Ishikawa (cell line): ENCODE measurements at regions not wholly inside any gene's neighbourhood (a gene's known extent, or its start where the extent isn't known, plus 50 kb on each side); places are given as distances from the start of the nearest gene placed in this dataset.

Experiments
- CEBPB ChIP-seq: IDR thresholded peaks from 2 replicates; pipeline ENCODE4 v1.6.1; 2012
- CREB1 ChIP-seq: IDR thresholded peaks from 2 replicates; pipeline ENCODE4 v1.6.1; 2012; ENCODE audit warnings: low read depth
- EGR1 ChIP-seq: IDR thresholded peaks from 2 replicates; pipeline ENCODE4 v1.6.1; 2012
- EP300 ChIP-seq: IDR thresholded peaks from 2 replicates; pipeline ENCODE4 v1.6.1; 2012; ENCODE audit warnings: borderline replicate concordance
- FOXM1 ChIP-seq: IDR thresholded peaks from 2 replicates; pipeline ENCODE4 v1.6.1; 2012; ENCODE audit warnings: low read depth, borderline replicate concordance
- NFIC ChIP-seq: IDR thresholded peaks from 2 replicates; pipeline ENCODE4 v1.6.1; 2012
- RAD21 ChIP-seq: IDR thresholded peaks from 2 replicates; pipeline ENCODE4 v1.6.1; 2012; ENCODE audit warnings: low read depth
- TAF1 ChIP-seq: IDR thresholded peaks from 2 replicates; pipeline ENCODE4 v1.6.1; 2012; ENCODE audit warnings: low read depth, mild to moderate bottlenecking
- TCF12 ChIP-seq: IDR thresholded peaks from 2 replicates; pipeline ENCODE4 v1.6.1; 2012; ENCODE audit warnings: low read depth
- TEAD4 ChIP-seq: IDR thresholded peaks from 2 replicates; pipeline ENCODE4 v1.6.1; 2012
- YY1 ChIP-seq: IDR thresholded peaks from 2 replicates; pipeline ENCODE4 v1.6.1; 2012; ENCODE audit warnings: low read depth
- ZBTB7A ChIP-seq: IDR thresholded peaks from 2 replicates; pipeline ENCODE4 v1.6.1; 2012; ENCODE audit warnings: low read depth
- TF ChIP-seq, protein P1 (sequence below): IDR thresholded peaks from 2 replicates; pipeline ENCODE4 v1.6.1; 2012
- TF ChIP-seq, protein P2 (sequence below): IDR thresholded peaks from 2 replicates; pipeline ENCODE4 v1.6.1; 2012
- TF ChIP-seq, protein P3 (sequence below): IDR thresholded peaks from 2 replicates; pipeline ENCODE4 v1.6.1; 2012; ENCODE audit warnings: low read depth, mild to moderate bottlenecking

DNA sequence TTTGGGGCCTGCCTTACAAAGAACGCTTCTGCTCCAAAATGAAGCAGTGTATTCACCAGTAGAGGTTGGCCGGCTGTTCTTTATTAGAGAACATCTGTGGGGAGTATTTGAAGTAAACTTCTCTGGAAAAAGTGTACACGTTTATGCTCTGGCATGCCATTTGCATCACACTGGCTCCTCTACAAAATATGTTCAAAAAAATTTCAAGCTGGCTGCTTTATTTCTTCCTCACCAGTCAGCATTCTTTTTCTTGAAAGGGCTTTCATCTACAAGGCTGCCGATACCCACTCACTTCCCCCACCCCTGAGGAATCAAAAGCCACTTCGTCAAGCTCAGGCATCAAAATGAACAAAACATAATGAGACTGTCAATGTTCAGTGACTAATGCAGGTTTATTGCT is 294.1 kb downstream of the TFAP2B start:
- TF ChIP-seq EGR1 (no peak), NFIC (no peak), TAF1 (no peak), ZBTB7A (no peak), CREB1 (no peak), TCF12 (no peak)
- TF ChIP-seq, protein P1, sequence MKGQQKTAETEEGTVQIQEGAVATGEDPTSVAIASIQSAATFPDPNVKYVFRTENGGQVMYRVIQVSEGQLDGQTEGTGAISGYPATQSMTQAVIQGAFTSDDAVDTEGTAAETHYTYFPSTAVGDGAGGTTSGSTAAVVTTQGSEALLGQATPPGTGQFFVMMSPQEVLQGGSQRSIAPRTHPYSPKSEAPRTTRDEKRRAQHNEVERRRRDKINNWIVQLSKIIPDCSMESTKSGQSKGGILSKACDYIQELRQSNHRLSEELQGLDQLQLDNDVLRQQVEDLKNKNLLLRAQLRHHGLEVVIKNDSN, result no peak

DNA sequence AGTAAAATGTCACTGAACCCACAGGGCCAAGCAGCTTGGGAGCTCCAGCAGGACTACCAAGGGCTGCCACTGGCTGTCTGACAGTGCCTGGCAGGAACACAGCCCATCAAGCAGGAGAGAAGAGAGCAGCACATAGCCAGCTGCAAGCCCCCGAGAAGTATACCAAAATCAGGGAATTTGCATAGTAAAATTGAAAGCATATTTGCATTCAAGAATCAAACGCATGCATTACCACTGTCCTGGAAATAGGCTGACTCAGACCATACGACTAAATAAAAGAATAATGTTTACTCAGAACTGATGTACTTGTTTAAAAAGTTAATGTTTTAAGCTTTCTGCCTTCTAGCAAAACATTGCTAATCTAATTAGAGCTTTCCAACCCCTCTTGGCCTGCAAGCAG is 298.1 kb downstream of the TFAP2B start:
- TF ChIP-seq RAD21 (no peak), TEAD4 (no peak), TAF1 (no peak), YY1 (no peak), EGR1 (no peak), FOXM1 (no peak), EP300 (no peak), NFIC (no peak), ZBTB7A (no peak), CEBPB (no peak)
- TF ChIP-seq, protein P1, result no peak
- TF ChIP-seq, protein P2, sequence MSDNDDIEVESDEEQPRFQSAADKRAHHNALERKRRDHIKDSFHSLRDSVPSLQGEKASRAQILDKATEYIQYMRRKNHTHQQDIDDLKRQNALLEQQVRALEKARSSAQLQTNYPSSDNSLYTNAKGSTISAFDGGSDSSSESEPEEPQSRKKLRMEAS, result no peak

DNA sequence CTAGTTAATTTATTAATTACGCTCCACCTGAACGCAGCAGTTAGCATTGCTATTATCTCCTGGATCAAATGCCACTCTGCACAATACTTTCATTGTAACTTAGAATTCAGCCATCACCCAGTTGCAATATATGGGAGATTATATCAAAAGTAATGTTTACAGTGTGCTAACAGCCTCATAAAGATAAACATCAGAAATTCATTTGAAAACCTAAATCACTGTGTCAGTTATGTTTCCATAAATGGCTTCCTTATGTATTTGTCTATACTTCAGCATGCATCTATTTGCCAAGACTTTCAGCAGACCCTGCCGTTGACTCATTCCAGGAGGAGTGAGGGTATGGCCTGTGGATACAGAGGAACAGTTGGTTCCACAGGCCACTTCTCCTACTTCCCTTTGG is 300.1 kb downstream of the TFAP2B start:
- TF ChIP-seq FOXM1 (no peak), RAD21 (no peak), CEBPB (no peak)

DNA sequence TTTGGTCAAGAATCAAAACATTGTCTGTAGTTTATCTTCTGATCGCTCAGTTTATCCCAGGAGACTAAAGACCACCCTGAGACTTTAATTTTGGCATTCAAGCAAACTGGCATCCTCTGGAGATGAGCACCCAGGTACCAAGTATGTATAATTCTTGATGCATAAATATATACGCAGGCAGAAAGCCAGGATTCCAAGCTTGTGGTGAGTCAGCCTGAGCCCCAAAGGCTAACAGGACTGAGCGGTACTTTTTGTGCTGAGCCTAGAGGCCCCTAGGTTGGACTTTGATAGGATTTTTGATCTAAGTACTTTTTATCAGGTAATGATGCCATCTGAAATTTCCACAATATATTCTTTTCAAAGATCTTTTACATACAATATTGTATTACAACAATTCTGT is 301.3 kb downstream of the TFAP2B start:
- TF ChIP-seq YY1 (no peak), ZBTB7A (no peak), TCF12 (no peak), NFIC (no peak), FOXM1 (no peak), RAD21 (no peak), TEAD4 (no peak), EP300 (no peak), CREB1 (no peak), EGR1 (no peak), TAF1 (no peak), CEBPB (no peak)
- TF ChIP-seq, protein P2, result no peak
- TF ChIP-seq, protein P1, result no peak
- TF ChIP-seq, protein P3, sequence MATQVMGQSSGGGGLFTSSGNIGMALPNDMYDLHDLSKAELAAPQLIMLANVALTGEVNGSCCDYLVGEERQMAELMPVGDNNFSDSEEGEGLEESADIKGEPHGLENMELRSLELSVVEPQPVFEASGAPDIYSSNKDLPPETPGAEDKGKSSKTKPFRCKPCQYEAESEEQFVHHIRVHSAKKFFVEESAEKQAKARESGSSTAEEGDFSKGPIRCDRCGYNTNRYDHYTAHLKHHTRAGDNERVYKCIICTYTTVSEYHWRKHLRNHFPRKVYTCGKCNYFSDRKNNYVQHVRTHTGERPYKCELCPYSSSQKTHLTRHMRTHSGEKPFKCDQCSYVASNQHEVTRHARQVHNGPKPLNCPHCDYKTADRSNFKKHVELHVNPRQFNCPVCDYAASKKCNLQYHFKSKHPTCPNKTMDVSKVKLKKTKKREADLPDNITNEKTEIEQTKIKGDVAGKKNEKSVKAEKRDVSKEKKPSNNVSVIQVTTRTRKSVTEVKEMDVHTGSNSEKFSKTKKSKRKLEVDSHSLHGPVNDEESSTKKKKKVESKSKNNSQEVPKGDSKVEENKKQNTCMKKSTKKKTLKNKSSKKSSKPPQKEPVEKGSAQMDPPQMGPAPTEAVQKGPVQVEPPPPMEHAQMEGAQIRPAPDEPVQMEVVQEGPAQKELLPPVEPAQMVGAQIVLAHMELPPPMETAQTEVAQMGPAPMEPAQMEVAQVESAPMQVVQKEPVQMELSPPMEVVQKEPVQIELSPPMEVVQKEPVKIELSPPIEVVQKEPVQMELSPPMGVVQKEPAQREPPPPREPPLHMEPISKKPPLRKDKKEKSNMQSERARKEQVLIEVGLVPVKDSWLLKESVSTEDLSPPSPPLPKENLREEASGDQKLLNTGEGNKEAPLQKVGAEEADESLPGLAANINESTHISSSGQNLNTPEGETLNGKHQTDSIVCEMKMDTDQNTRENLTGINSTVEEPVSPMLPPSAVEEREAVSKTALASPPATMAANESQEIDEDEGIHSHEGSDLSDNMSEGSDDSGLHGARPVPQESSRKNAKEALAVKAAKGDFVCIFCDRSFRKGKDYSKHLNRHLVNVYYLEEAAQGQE, result no peak

DNA sequence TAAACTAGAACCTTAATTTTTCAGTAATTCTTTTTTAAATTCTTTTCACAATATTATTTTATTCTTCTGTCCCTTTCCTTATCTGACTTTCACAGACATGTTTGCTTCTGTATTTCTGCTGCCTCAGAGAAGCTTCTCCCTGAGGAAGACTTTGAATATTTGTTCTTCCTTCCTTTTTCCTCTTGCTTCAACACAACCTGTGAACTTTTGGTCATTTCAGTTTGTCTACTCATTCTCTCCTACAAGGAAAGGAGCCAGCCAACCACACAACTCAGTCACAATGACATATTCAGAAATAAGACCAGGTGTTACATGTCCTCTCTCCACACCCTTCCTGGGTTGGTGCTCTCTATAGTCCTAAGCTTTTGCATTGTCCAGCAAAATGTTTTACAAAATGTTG is 310.4 kb downstream of the TFAP2B start:
- TF ChIP-seq CEBPB (no peak), TAF1 (no peak), EP300 (no peak), CREB1 (no peak), ZBTB7A (no peak), RAD21 (no peak), NFIC (no peak), YY1 (no peak), TCF12 (no peak), TEAD4 (no peak), EGR1 (no peak), FOXM1 (no peak)
- TF ChIP-seq, protein P3, result no peak
- TF ChIP-seq, protein P1, result no peak
- TF ChIP-seq, protein P2, result no peak
